Naive thymus-derived CD8-positive, alpha-beta T cell (primary cell): ENCODE measurements at regions not wholly inside any gene's neighbourhood (a gene's known extent, or its start where the extent isn't known, plus 50 kb on each side); places are given as distances from the start of the nearest gene placed in this dataset.
"Not testable (repeated sequence)": the region's sequence is repeated elsewhere in the genome, so short reads cannot be mapped to it uniquely, and the experiment has no call there.

Source experiments
- ATAC-seq, 2 donors: fragments of 150-1000 bp; cut with Tn5 transposase in 1 of 2; sonication (Bioruptor Pico), chemical (Tn5 transposase) in 1 of 2; 1 replicate in 1 of 2; 2 replicates in 1 of 2; pipeline ENCODE4 v1.10.0; 2021; ENCODE audit warnings: mild to moderate bottlenecking in 2 of 2, moderate library complexity in 2 of 2
- POLR2A ChIA-PET: fragments of 350-600 bp; sonication (Branson Sonifier 250); formaldehyde crosslinking; loops from one replicate; lab custom pipeline; 2021; ENCODE audit warnings: antibody characterized with exemption; lab: Charles Lee
- DNase-seq, 10 donors: peaks; one replicate each; pipeline versions ENCODE4 v3.0.0 to v3.0.0-alpha.2; 2020 to 2022
- H3K27ac Mint-ChIP-seq, 10 donors: one replicate each; pipeline ENCODE4 v1.8.0; 2020 to 2022; ENCODE audit warnings: mild to moderate bottlenecking in 10 of 10, mixed read lengths in 10 of 10, moderate library complexity in 4 of 10, inconsistent platforms in 1 of 10
- H3K27me3 Mint-ChIP-seq, 5 donors: one replicate each; pipeline ENCODE4 v1.8.0; 2021 to 2022; ENCODE audit warnings: mixed read lengths in 5 of 5
- H3K36me3 Mint-ChIP-seq, 3 donors: one replicate each; pipeline ENCODE4 v1.8.0; 2020 to 2022; ENCODE audit warnings: mixed read lengths in 3 of 3, mild to moderate bottlenecking in 2 of 3, inconsistent platforms in 1 of 3
- H3K4me1 Mint-ChIP-seq, 4 donors: one replicate each; pipeline ENCODE4 v1.8.0; 2021 to 2022; ENCODE audit warnings: mixed read lengths in 4 of 4
- H3K4me3 Mint-ChIP-seq, 10 donors: one replicate each; pipeline ENCODE4 v1.8.0; 2020 to 2022; ENCODE audit warnings: mild to moderate bottlenecking in 10 of 10, mixed read lengths in 10 of 10, moderate library complexity in 6 of 10, inconsistent platforms in 1 of 10
- H3K9me3 Mint-ChIP-seq, 9 donors: one replicate each; pipeline ENCODE4 v1.8.0; 2020 to 2022; ENCODE audit warnings: mixed read lengths in 9 of 9, mild to moderate bottlenecking in 3 of 9, inconsistent platforms in 1 of 9, moderate library complexity in 1 of 9

GRCh38 chr9:117919538-117919937, 215.3 kb downstream of the TLR4 start:
- Mint-ChIP-seq H3K27ac (no peak overlapping the region), H3K9me3 (peaks cover 0 to 2% (median 0%) of the 10 kb centered on the region in 9 donors), H3K27me3 (peaks cover 0 to 6% (median 3%) of the 10 kb centered on the region in 5 donors), H3K36me3 (no peaks in the 10 kb centered on the region), H3K4me1 (no peaks in the 10 kb centered on the region), H3K4me3 (no peak overlapping the region)
- ATAC-seq, result no peak
- POLR2A ChIA-PET, result no interaction called here
- no peak for DNase-seq

DNA sequence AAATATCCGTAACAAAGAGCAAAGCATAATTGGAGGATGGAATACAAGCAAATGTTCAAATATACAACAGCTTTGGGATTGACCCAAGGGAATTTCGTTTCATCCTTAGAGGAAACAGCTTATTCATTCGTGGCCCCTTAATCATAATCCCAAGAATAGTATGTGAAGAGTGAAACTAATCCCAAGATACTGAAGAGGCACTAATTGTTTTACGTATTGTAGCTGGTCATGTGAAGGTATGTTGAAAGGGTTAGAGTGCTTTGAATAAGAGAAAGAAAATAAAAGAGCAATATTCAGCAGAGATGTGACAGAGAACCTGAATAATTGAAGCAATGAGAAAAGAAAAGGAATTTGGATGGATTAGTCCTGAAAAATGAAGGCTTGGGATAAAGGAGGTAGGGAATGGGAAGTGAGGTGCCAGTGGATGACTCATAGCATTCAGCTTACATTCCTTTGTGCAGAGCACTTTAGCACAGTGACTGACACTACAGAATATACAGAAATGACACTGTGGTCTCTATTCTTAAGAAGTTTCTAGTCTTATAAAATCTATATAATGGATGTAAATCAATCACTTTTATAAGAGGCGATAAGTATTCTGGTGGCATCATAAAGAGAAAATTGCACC, 221.9 kb downstream of the TLR4 start:
- H3K4me1 Mint-ChIP-seq, result peaks cover 0 to 1% (median 0%) of the 10 kb centered on the region in 4 donors
- POLR2A ChIA-PET, result no interaction called here
- H3K4me3 Mint-ChIP-seq, result no peak overlapping the region
- DNase-seq (no peak), ATAC-seq (no peak)
- H3K36me3 Mint-ChIP-seq, result no peaks in the 10 kb centered on the region
- peaks cover 0 to 3% (median 0%) of the 10 kb centered on the region in 9 donors for H3K9me3 Mint-ChIP-seq
- H3K27me3 Mint-ChIP-seq, result peaks cover 0 to 13% (median 7%) of the 10 kb centered on the region in 5 donors
- no peak overlapping the region for H3K27ac Mint-ChIP-seq

- ATAC-seq (no peak), DNase-seq (no peak)
- Mint-ChIP-seq H3K4me1 (peaks cover 0 to 1% (median 0%) of the 10 kb centered on the region in 4 donors), H3K27me3 (peaks cover 0 to 13% (median 7%) of the 10 kb centered on the region in 5 donors), H3K4me3 (no peak overlapping the region), H3K9me3 (peaks cover 0 to 5% (median 0%) of the 10 kb centered on the region in 9 donors), H3K27ac (no peak overlapping the region), H3K36me3 (no peaks in the 10 kb centered on the region)
- POLR2A ChIA-PET, result no interaction called here
These were observed 223.2 kb downstream of the TLR4 start for GRCh38 chr9:117927354-117927753.

DNA sequence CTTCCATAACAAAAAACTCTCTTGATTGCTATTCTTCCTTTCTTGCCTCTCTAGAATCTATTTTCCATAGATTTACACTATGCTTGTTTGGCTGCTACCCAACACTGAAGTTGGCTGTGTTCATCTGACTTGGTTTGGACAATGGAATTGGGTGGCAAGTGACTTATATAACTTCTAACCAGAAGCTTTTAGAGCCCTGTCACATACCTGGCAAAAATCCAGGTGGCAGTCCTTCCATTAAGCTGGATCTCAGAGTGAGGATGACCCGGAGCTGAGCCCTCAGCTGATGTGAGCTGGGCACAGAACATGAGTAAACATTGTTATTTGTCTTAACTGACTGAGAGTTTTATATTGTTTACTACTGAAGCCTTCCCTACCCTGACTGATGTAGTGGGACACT, 225.7 kb downstream of the TLR4 start:
- peaks cover 0 to 5% (median 0%) of the 10 kb centered on the region in 3 donors for H3K36me3 Mint-ChIP-seq

GRCh38 chr9:117932585-117932984, 228.4 kb downstream of the TLR4 start:
- H3K4me1 Mint-ChIP-seq, result peaks cover 0 to 7% (median under 1%) of the 10 kb centered on the region in 4 donors
- DNase-seq, result no peak

More for the DNA sequence above, 225.7 kb downstream of the TLR4 start:
- Mint-ChIP-seq H3K4me1 (peaks cover 0 to 1% (median 0%) of the 10 kb centered on the region in 4 donors), H3K9me3 (peaks cover 0 to 10% (median 0%) of the 10 kb centered on the region in 9 donors), H3K4me3 (no peak overlapping the region), H3K27me3 (peaks cover 0 to 15% (median 7%) of the 10 kb centered on the region in 5 donors), H3K27ac (no peak overlapping the region)
- DNase-seq, result no peak
- POLR2A ChIA-PET, result no interaction called here
- ATAC-seq, result no peak

DNA sequence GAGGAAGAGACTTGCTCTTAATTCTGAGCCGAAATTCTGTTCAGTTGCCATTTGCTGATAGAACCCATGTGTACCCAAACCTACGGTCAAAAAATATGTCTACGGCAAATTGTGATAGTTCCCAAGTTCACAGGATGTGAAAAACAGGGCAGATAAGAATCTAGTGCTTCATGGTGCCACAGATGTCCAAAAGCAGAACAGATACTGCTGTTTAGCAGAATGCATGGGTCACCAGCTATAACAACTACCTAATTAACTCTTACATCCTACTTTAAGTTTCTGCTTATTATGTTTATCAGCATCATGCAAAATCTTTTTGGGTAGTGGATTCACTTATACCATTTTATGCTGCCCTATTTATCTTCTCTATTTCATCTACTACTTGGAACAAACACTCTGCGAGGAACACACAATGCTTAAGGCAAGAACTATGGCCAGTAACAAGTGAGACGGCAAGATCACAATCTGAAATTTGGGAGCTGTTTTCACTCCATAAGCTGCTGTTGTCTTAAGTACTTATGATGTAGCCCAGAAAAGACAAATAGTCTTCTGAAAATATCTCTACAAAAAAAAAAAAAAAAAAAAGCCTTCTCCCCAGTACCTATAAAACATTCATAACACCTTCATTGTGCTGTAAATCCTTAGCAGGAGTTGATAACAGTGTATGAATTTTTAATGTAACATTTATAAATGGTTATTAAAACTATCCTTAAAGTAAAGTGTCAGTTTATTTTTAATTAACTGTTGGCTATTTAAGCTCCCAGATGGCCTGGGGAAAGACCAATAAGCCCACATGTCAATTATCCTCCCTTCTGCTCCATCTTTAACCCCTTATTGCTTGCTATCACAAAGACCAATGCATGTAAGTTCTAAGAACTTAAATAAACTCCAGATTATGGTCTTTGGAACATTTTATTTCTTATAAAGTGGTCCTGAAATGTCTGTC, 232.3 kb downstream of the TLR4 start:
- POLR2A ChIA-PET, result interaction anchor here (0.7 kb wide), 1 partner anchor 1562 kb away, joined by 8 read pairs; no protein-coding TSS in a partner anchor
- Mint-ChIP-seq H3K27ac (no peak overlapping the region), H3K27me3 (peaks cover 0 to 10% (median 4%) of the 10 kb centered on the region in 5 donors), H3K36me3 (peaks cover 0 to 5% (median 0%) of the 10 kb centered on the region in 3 donors), H3K4me3 (no peak overlapping the region), H3K4me1 (peaks cover 0 to 7% (median 0%) of the 10 kb centered on the region in 4 donors), H3K9me3 (peaks cover 0 to 12% (median 2%) of the 10 kb centered on the region in 9 donors)
- no peak for DNase-seq
- no peak for ATAC-seq

More at GRCh38 chr9:117932585-117932984, 228.4 kb downstream of the TLR4 start:
- Mint-ChIP-seq H3K36me3 (peaks cover 0 to 5% (median 0%) of the 10 kb centered on the region in 3 donors), H3K27me3 (peaks cover 0 to 8% (median under 1%) of the 10 kb centered on the region in 5 donors), H3K27ac (peak overlapping the region in 1 of 10 donors; percentile 15), H3K9me3 (peaks cover 0 to 7% (median 0%) of the 10 kb centered on the region in 9 donors), H3K4me3 (no peak overlapping the region)
- ATAC-seq, result no peak
- POLR2A ChIA-PET, result no interaction called here

GRCh38 chr9:117938086-117938485, 233.9 kb downstream of the TLR4 start:
- DNase-seq, result no peak
- peaks cover 0 to 10% (median 4%) of the 10 kb centered on the region in 5 donors for H3K27me3 Mint-ChIP-seq
- H3K4me1 Mint-ChIP-seq, result peaks cover 0 to 7% (median 0%) of the 10 kb centered on the region in 4 donors
- ATAC-seq, result no peak
- no peak overlapping the region for H3K27ac Mint-ChIP-seq
- no peaks in the 10 kb centered on the region for H3K36me3 Mint-ChIP-seq
- H3K4me3 Mint-ChIP-seq, result no peak overlapping the region
- POLR2A ChIA-PET, result no interaction called here
- peaks cover 0 to 12% (median 0%) of the 10 kb centered on the region in 9 donors for H3K9me3 Mint-ChIP-seq

GRCh38 chr9:117938896-117939295, 234.7 kb downstream of the TLR4 start:
- Mint-ChIP-seq H3K4me1 (peaks cover 0 to 7% (median 0%) of the 10 kb centered on the region in 4 donors), H3K4me3 (no peak overlapping the region), H3K27me3 (peaks cover 0 to 10% (median 4%) of the 10 kb centered on the region in 5 donors), H3K36me3 (no peaks in the 10 kb centered on the region), H3K27ac (no peak overlapping the region), H3K9me3 (peaks cover 0 to 12% (median 0%) of the 10 kb centered on the region in 9 donors)
- ATAC-seq (no peak), DNase-seq (no peak)
- POLR2A ChIA-PET, result no interaction called here

- H3K36me3 Mint-ChIP-seq, DNase-seq, H3K9me3 Mint-ChIP-seq, H3K27me3 Mint-ChIP-seq, H3K4me1 Mint-ChIP-seq, H3K27ac Mint-ChIP-seq, H3K4me3 Mint-ChIP-seq, ATAC-seq, POLR2A ChIA-PET: not testable (repeated sequence)
These were observed 240.5 kb downstream of the TLR4 start for GRCh38 chr9:117944750-117945149.

- Mint-ChIP-seq H3K27ac (no peak overlapping the region), H3K9me3 (peaks cover 0 to 4% (median 0%) of the 10 kb centered on the region in 9 donors), H3K4me1 (no peaks in the 10 kb centered on the region), H3K36me3 (no peaks in the 10 kb centered on the region), H3K27me3 (peaks cover 0 to 8% (median 0%) of the 10 kb centered on the region in 5 donors), H3K4me3 (no peak overlapping the region)
- POLR2A ChIA-PET, result no interaction called here
- no peak for ATAC-seq
- DNase-seq, result no peak
These were observed 241.1 kb downstream of the TLR4 start for GRCh38 chr9:117945286-117945685.

- no peaks in the 10 kb centered on the region for H3K9me3 Mint-ChIP-seq
- H3K36me3 Mint-ChIP-seq, result no peaks in the 10 kb centered on the region
- no peak for ATAC-seq
- peaks cover 0 to 9% (median 4%) of the 10 kb centered on the region in 5 donors for H3K27me3 Mint-ChIP-seq
- no peak overlapping the region for H3K27ac Mint-ChIP-seq
- POLR2A ChIA-PET, result no interaction called here
- H3K4me1 Mint-ChIP-seq, result peaks cover 0 to 2% (median 0%) of the 10 kb centered on the region in 4 donors
- H3K4me3 Mint-ChIP-seq, result no peak overlapping the region
- DNase-seq, result no peak
These were observed 246.9 kb downstream of the TLR4 start for GRCh38 chr9:117951127-117951526.

- H3K9me3 Mint-ChIP-seq, result no peaks in the 10 kb centered on the region
- H3K27ac Mint-ChIP-seq, result no peak overlapping the region
- POLR2A ChIA-PET, result no interaction called here
- no peak overlapping the region for H3K4me3 Mint-ChIP-seq
- ATAC-seq, result no peak
- DNase-seq, result no peak
- no peaks in the 10 kb centered on the region for H3K36me3 Mint-ChIP-seq
- peaks cover 0 to 3% (median 1%) of the 10 kb centered on the region in 4 donors for H3K4me1 Mint-ChIP-seq
- H3K27me3 Mint-ChIP-seq, result peaks cover 0 to 9% (median 4%) of the 10 kb centered on the region in 5 donors
These were observed 248.4 kb downstream of the TLR4 start for GRCh38 chr9:117952581-117952980.
